ENCODE measurements at regions not wholly inside any gene's neighbourhood (a gene's known extent, or its start where the extent isn't known, plus 50 kb on each side); places are given as distances from the start of the nearest gene placed in this dataset.

GRCh38 chr2:144259332-144259731, 260.6 kb downstream of the ZEB2 start:
- Histone ChIP-seq H3K9ac (ENCODE audit: low read length) (no peak overlapping the region), H4K20me1 (ENCODE audit: low read length) (no peaks in the 10 kb centered on the region), H3K4me3 (ENCODE audit: low read length) (no peak overlapping the region), H3K9me2 (replicated peaks; ENCODE audit: low read length) (no peaks in the 10 kb centered on the region), H3K27ac (ENCODE audit: low read length) (no peak overlapping the region), H3K79me2 (ENCODE audit: low read length) (no peaks in the 10 kb centered on the region), H2AFZ (ENCODE audit: low read length) (no peak overlapping the region), H3K36me3 (ENCODE audit: low read depth, low read length) (peaks cover 5% of the 10 kb centered on the region; the same call in 1 of the 2 replicates), H3K9me3 (ENCODE audit: low read length) (no peaks in the 10 kb centered on the region), H3K27me3 (ENCODE audit: low read length) (no peaks in the 10 kb centered on the region), H3F3A (ENCODE audit: low read length, unreplicated experiment) (no peaks in the 10 kb centered on the region), H3K4me2 (ENCODE audit: low read length) (no peak overlapping the region), H3K4me1 (ENCODE audit: insufficient read depth, low read length) (no peaks in the 10 kb centered on the region)
- ChIA-PET CTCF (no interaction called here), POLR2A (ENCODE audit: unreplicated experiment) (no interaction called here)
- intact Hi-C loops (cut with micrococcal nuclease) = no loop called here
- BruUV-seq (replicated peaks) = no TSS peak
- ATAC-seq = no peak
- no peak for TF ChIP-seq EZH2phosphoT487 (IDR thresholded peaks at IDR 0.05; ENCODE audit: borderline replicate concordance, low read length)
- no peak for TF ChIP-seq EZH2 (IDR thresholded peaks at IDR 0.05; ENCODE audit: low read length, unreplicated experiment)
- no peak for DNase-seq

- Histone ChIP-seq H3K27me3 (ENCODE audit: low read length) (no peaks in the 10 kb centered on the region), H4K20me1 (ENCODE audit: low read length) (no peaks in the 10 kb centered on the region), H3K36me3 (ENCODE audit: low read depth, low read length) (peaks cover 5% of the 10 kb centered on the region; the same call in 1 of the 2 replicates), H3K4me1 (ENCODE audit: insufficient read depth, low read length) (no peaks in the 10 kb centered on the region), H2AFZ (ENCODE audit: low read length) (no peak overlapping the region), H3K27ac (ENCODE audit: low read length) (no peak overlapping the region), H3F3A (ENCODE audit: low read length, unreplicated experiment) (no peaks in the 10 kb centered on the region), H3K79me2 (ENCODE audit: low read length) (no peaks in the 10 kb centered on the region), H3K9me3 (ENCODE audit: low read length) (no peaks in the 10 kb centered on the region), H3K9me2 (replicated peaks; ENCODE audit: low read length) (no peaks in the 10 kb centered on the region), H3K4me2 (ENCODE audit: low read length) (no peak overlapping the region), H3K9ac (ENCODE audit: low read length) (no peak overlapping the region), H3K4me3 (ENCODE audit: low read length) (no peak overlapping the region)
- DNase-seq (no peak), ATAC-seq (no peak)
- ChIA-PET CTCF (no interaction called here), POLR2A (ENCODE audit: unreplicated experiment) (no interaction called here)
- TF ChIP-seq CTCF (conservative IDR thresholded peaks at IDR 0.05; ENCODE audit: low read depth, low read length) = no peak
- no peak for TF ChIP-seq EZH2 (IDR thresholded peaks at IDR 0.05; ENCODE audit: low read length, unreplicated experiment)
- no peak for TF ChIP-seq EZH2phosphoT487 (IDR thresholded peaks at IDR 0.05; ENCODE audit: borderline replicate concordance, low read length)
- no TSS peak for BruUV-seq (replicated peaks)
- intact Hi-C loops (cut with micrococcal nuclease) = no loop called here
These were observed 261.8 kb downstream of the ZEB2 start for GRCh38 chr2:144258154-144258553.

- peaks cover 5% of the 10 kb centered on the region; the same call in 1 of the 2 replicates for H3K36me3 ChIP-seq (ENCODE audit: low read depth, low read length)
- H3K4me1 ChIP-seq (ENCODE audit: insufficient read depth, low read length) = no peaks in the 10 kb centered on the region
- H3F3A ChIP-seq (ENCODE audit: low read length, unreplicated experiment) = no peaks in the 10 kb centered on the region
- no peaks in the 10 kb centered on the region for H3K9me3 ChIP-seq (ENCODE audit: low read length)
- no peak for TF ChIP-seq EZH2phosphoT487 (IDR thresholded peaks at IDR 0.05; ENCODE audit: borderline replicate concordance, low read length)
- TF ChIP-seq CTCF (conservative IDR thresholded peaks at IDR 0.05; ENCODE audit: low read depth, low read length) = no peak
- no peak for TF ChIP-seq EZH2 (IDR thresholded peaks at IDR 0.05; ENCODE audit: low read length, unreplicated experiment)
- no peaks in the 10 kb centered on the region for H3K79me2 ChIP-seq (ENCODE audit: low read length)
- ATAC-seq (no peak), DNase-seq (no peak)
- H3K4me2 ChIP-seq (ENCODE audit: low read length) = no peak overlapping the region
- no peaks in the 10 kb centered on the region for H3K9me2 ChIP-seq (replicated peaks; ENCODE audit: low read length)
- no peaks in the 10 kb centered on the region for H3K27me3 ChIP-seq (ENCODE audit: low read length)
- no peak overlapping the region for H3K27ac ChIP-seq (ENCODE audit: low read length)
- no TSS peak for BruUV-seq (replicated peaks)
- no peak overlapping the region for H3K9ac ChIP-seq (ENCODE audit: low read length)
- no peaks in the 10 kb centered on the region for H4K20me1 ChIP-seq (ENCODE audit: low read length)
- no peak overlapping the region for H3K4me3 ChIP-seq (ENCODE audit: low read length)
- ChIA-PET POLR2A (ENCODE audit: unreplicated experiment) (no interaction called here), CTCF (no interaction called here)
- intact Hi-C loops (cut with micrococcal nuclease) = no loop called here
- no peak overlapping the region for H2AFZ ChIP-seq (ENCODE audit: low read length)
These were observed 262.8 kb downstream of the ZEB2 start for GRCh38 chr2:144256996-144257707.

Data from PC-3 (cell line).